Ishikawa (cell line): ENCODE measurements at regions not wholly inside any gene's neighbourhood (a gene's known extent, or its start where the extent isn't known, plus 50 kb on each side); places are given as distances from the start of the nearest gene placed in this dataset.

Experiments used
- CEBPB ChIP-seq: IDR thresholded peaks from 2 replicates; pipeline ENCODE4 v1.6.1; 2012
- EGR1 ChIP-seq: IDR thresholded peaks from 2 replicates; pipeline ENCODE4 v1.6.1; 2012
- NFIC ChIP-seq: IDR thresholded peaks from 2 replicates; pipeline ENCODE4 v1.6.1; 2012
- RAD21 ChIP-seq: IDR thresholded peaks from 2 replicates; pipeline ENCODE4 v1.6.1; 2012; ENCODE audit warnings: low read depth
- TAF1 ChIP-seq: IDR thresholded peaks from 2 replicates; pipeline ENCODE4 v1.6.1; 2012; ENCODE audit warnings: low read depth, mild to moderate bottlenecking
- TCF12 ChIP-seq: IDR thresholded peaks from 2 replicates; pipeline ENCODE4 v1.6.1; 2012; ENCODE audit warnings: low read depth
- TEAD4 ChIP-seq: IDR thresholded peaks from 2 replicates; pipeline ENCODE4 v1.6.1; 2012
- USF1 ChIP-seq: IDR thresholded peaks from 2 replicates; pipeline ENCODE4 v1.6.1; 2012
- YY1 ChIP-seq: IDR thresholded peaks from 2 replicates; pipeline ENCODE4 v1.6.1; 2012; ENCODE audit warnings: low read depth
- TF ChIP-seq, protein P1 (sequence below): IDR thresholded peaks from 2 replicates; pipeline ENCODE4 v1.6.1; 2012; ENCODE audit warnings: low read depth, mild to moderate bottlenecking
- TF ChIP-seq, protein P2 (sequence below): IDR thresholded peaks from 2 replicates; pipeline ENCODE4 v1.6.1; 2012

- TF ChIP-seq TAF1 (no peak), TEAD4 (no peak), YY1 (no peak), USF1 (no peak), RAD21 (no peak), NFIC (no peak), CEBPB (no peak), TCF12 (no peak), EGR1 (no peak)
- TF ChIP-seq, protein P1, sequence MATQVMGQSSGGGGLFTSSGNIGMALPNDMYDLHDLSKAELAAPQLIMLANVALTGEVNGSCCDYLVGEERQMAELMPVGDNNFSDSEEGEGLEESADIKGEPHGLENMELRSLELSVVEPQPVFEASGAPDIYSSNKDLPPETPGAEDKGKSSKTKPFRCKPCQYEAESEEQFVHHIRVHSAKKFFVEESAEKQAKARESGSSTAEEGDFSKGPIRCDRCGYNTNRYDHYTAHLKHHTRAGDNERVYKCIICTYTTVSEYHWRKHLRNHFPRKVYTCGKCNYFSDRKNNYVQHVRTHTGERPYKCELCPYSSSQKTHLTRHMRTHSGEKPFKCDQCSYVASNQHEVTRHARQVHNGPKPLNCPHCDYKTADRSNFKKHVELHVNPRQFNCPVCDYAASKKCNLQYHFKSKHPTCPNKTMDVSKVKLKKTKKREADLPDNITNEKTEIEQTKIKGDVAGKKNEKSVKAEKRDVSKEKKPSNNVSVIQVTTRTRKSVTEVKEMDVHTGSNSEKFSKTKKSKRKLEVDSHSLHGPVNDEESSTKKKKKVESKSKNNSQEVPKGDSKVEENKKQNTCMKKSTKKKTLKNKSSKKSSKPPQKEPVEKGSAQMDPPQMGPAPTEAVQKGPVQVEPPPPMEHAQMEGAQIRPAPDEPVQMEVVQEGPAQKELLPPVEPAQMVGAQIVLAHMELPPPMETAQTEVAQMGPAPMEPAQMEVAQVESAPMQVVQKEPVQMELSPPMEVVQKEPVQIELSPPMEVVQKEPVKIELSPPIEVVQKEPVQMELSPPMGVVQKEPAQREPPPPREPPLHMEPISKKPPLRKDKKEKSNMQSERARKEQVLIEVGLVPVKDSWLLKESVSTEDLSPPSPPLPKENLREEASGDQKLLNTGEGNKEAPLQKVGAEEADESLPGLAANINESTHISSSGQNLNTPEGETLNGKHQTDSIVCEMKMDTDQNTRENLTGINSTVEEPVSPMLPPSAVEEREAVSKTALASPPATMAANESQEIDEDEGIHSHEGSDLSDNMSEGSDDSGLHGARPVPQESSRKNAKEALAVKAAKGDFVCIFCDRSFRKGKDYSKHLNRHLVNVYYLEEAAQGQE, result no peak
- TF ChIP-seq, protein P2, sequence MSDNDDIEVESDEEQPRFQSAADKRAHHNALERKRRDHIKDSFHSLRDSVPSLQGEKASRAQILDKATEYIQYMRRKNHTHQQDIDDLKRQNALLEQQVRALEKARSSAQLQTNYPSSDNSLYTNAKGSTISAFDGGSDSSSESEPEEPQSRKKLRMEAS, result no peak
These were observed 54.3 kb upstream of the NOX3 start for GRCh38 chr6:155509743-155510475.
